ENCODE measurements at regions not wholly inside any gene's neighbourhood (a gene's known extent, or its start where the extent isn't known, plus 50 kb on each side); places are given as distances from the start of the nearest gene placed in this dataset.

GRCh38 chr2:128646091-128646490 lies 327.4 kb upstream of the HS6ST1 start:
- Histone ChIP-seq H2AFZ (ENCODE audit: low read length) (no peak overlapping the region), H3K4me2 (ENCODE audit: extremely low read depth, insufficient read depth, low read length) (no peak overlapping the region), H3K27me3 (ENCODE audit: control insufficient read depth, insufficient read depth, low read length) (peaks cover 4% of the 10 kb centered on the region), H3K4me3 (replicated peaks in 1 of 4; ENCODE audit: control extremely low read depth in 1 of 4, insufficient read depth in 1 of 4, low read depth in 3 of 4, low read length in 4 of 4) (no peak overlapping the region), H3K36me3 (ENCODE audit: control insufficient read depth, insufficient read depth, low read length) (no peaks in the 10 kb centered on the region), H3K27ac (ENCODE audit: insufficient read depth, low read length) (no peak overlapping the region), H3K9ac (ENCODE audit: insufficient read depth, low read length) (no peak overlapping the region), H4K20me1 (ENCODE audit: control insufficient read depth, extremely low read depth, insufficient read depth, low read length) (no peaks in the 10 kb centered on the region), H3K9me3 (ENCODE audit: control insufficient read depth, insufficient read depth, low read depth, low read length) (no peaks in the 10 kb centered on the region), H3K4me1 (ENCODE audit: control insufficient read depth, extremely low read depth, insufficient read depth, low read length) (no peaks in the 10 kb centered on the region), H3K79me2 (ENCODE audit: control insufficient read depth, insufficient read depth, low read length) (no peaks in the 10 kb centered on the region)
- no peak for DNase-seq (ENCODE audit: low read depth in 2 of 2)
- no peak for TF ChIP-seq CTCF (conservative IDR thresholded peaks at IDR 0.05 in 1 of 2, IDR thresholded peaks at IDR 0.05 in 1 of 2; ENCODE audit: low read depth in 1 of 2, low read length in 2 of 2)
- TF ChIP-seq EZH2 (IDR thresholded peaks at IDR 0.05; ENCODE audit: low read length, missing control alignments), result no peak

GRCh38 chr2:128646691-128647090 lies 328.0 kb upstream of the HS6ST1 start:
- no peak overlapping the region for H3K4me3 ChIP-seq (replicated peaks in 1 of 4; ENCODE audit: control extremely low read depth in 1 of 4, insufficient read depth in 1 of 4, low read depth in 3 of 4, low read length in 4 of 4)
- no peaks in the 10 kb centered on the region for H3K9me3 ChIP-seq (ENCODE audit: control insufficient read depth, insufficient read depth, low read depth, low read length)
- DNase-seq (ENCODE audit: low read depth in 2 of 2), result no peak
- H3K79me2 ChIP-seq (ENCODE audit: control insufficient read depth, insufficient read depth, low read length), result no peaks in the 10 kb centered on the region
- H3K27ac ChIP-seq (ENCODE audit: insufficient read depth, low read length), result no peak overlapping the region
- no peak overlapping the region for H2AFZ ChIP-seq (ENCODE audit: low read length)
- peaks cover 4% of the 10 kb centered on the region for H3K27me3 ChIP-seq (ENCODE audit: control insufficient read depth, insufficient read depth, low read length)
- H3K4me1 ChIP-seq (ENCODE audit: control insufficient read depth, extremely low read depth, insufficient read depth, low read length), result no peaks in the 10 kb centered on the region
- H4K20me1 ChIP-seq (ENCODE audit: control insufficient read depth, extremely low read depth, insufficient read depth, low read length), result no peaks in the 10 kb centered on the region
- no peak for TF ChIP-seq EZH2 (IDR thresholded peaks at IDR 0.05; ENCODE audit: low read length, missing control alignments)
- no peak for TF ChIP-seq CTCF (conservative IDR thresholded peaks at IDR 0.05 in 1 of 2, IDR thresholded peaks at IDR 0.05 in 1 of 2; ENCODE audit: low read depth in 1 of 2, low read length in 2 of 2)
- no peak overlapping the region for H3K4me2 ChIP-seq (ENCODE audit: extremely low read depth, insufficient read depth, low read length)
- no peak overlapping the region for H3K9ac ChIP-seq (ENCODE audit: insufficient read depth, low read length)
- H3K36me3 ChIP-seq (ENCODE audit: control insufficient read depth, insufficient read depth, low read length), result no peaks in the 10 kb centered on the region

GRCh38 chr2:128651000-128651399 lies 332.3 kb upstream of the HS6ST1 start:
- H3K9ac ChIP-seq (ENCODE audit: insufficient read depth, low read length), result no peak overlapping the region
- H3K4me2 ChIP-seq (ENCODE audit: extremely low read depth, insufficient read depth, low read length), result no peak overlapping the region
- no peaks in the 10 kb centered on the region for H3K4me1 ChIP-seq (ENCODE audit: control insufficient read depth, extremely low read depth, insufficient read depth, low read length)
- H2AFZ ChIP-seq (ENCODE audit: low read length), result no peak overlapping the region
- TF ChIP-seq EZH2 (IDR thresholded peaks at IDR 0.05; ENCODE audit: low read length, missing control alignments) (no peak), CTCF (conservative IDR thresholded peaks at IDR 0.05 in 1 of 2, IDR thresholded peaks at IDR 0.05 in 1 of 2; ENCODE audit: low read depth in 1 of 2, low read length in 2 of 2) (no peak)
- H3K79me2 ChIP-seq (ENCODE audit: control insufficient read depth, insufficient read depth, low read length), result no peaks in the 10 kb centered on the region
- H3K27ac ChIP-seq (ENCODE audit: insufficient read depth, low read length), result no peak overlapping the region
- H4K20me1 ChIP-seq (ENCODE audit: control insufficient read depth, extremely low read depth, insufficient read depth, low read length), result no peaks in the 10 kb centered on the region
- no peaks in the 10 kb centered on the region for H3K36me3 ChIP-seq (ENCODE audit: control insufficient read depth, insufficient read depth, low read length)
- DNase-seq (ENCODE audit: low read depth in 2 of 2), result no peak
- no peaks in the 10 kb centered on the region for H3K9me3 ChIP-seq (ENCODE audit: control insufficient read depth, insufficient read depth, low read depth, low read length)
- peaks cover 4% of the 10 kb centered on the region for H3K27me3 ChIP-seq (ENCODE audit: control insufficient read depth, insufficient read depth, low read length)
- no peak overlapping the region for H3K4me3 ChIP-seq (replicated peaks in 1 of 4; ENCODE audit: control extremely low read depth in 1 of 4, insufficient read depth in 1 of 4, low read depth in 3 of 4, low read length in 4 of 4)
